HG02610 (cell line): ENCODE measurements at regions not wholly inside any gene's neighbourhood (a gene's known extent, or its start where the extent isn't known, plus 50 kb on each side); places are given as distances from the start of the nearest gene placed in this dataset.

Experiments used
- ATAC-seq: cut with Tn5 transposase; IDR thresholded peaks from one replicate; pipeline ENCODE4 v1.9.1; 2021; ENCODE audit warnings: mild to moderate bottlenecking, moderate library complexity; ENCODE audit not compliant: unreplicated experiment

DNA sequence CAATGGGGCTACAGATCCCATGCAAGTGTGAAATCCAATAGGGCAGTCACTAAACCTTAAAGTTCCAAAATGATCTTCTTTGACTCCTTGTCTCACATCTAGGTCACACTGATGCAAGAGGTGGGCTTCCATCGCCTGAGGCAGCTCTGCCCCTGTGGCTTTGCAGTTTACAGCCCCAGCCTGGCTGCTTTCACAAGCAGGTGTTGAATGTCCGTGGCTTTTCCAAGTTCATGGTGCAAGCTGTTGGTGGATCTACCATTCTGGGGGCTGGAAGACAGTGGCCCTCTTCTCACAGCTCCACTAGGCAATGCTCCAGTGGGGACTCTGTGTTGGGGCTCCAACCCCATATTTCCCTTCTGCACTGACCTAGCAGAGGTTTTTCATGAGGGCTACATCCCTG, 68.5 kb upstream of the PRR20G start:
- ATAC-seq, result no peak

DNA sequence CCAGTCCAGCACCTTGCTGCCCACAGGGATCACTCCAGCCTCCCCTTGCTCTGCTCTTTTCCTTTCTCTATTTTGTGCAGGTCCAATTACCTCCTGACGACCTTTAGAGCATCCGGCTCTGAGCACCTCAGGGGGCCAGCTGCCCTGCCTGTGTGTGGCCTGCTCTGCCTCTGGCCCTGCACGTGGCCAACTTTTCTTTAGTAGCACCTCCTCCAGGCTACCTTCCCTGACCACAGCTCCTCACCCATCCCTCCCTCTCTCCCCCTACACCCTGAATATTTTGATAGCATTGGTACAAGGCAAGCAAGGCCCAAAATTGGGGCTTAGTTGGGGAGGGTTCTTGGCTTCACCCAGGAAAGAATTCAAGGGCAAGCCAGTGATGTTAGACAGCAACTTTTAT, 66.9 kb upstream of the PRR20G start:
- no peak for ATAC-seq

DNA sequence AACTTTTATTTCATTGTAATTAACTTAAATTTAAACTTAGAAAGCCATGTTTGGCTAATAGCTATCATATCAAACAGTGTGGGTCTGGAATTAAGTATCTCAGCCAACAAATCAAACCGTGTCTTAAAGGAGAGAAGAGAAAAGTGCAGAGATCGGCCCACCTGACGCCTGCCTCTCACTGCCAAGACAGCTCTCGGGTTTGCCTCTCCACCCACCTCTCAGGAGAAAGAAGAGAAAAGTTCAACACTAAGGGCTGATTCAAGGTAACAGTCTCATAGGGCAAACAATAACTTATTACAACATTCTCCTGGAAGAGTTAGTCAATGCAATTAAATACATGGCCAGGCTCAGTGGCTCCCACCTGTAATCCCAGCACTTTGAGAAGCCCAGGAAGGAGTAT, 64.8 kb upstream of the PRR20G start:
- no peak for ATAC-seq

DNA sequence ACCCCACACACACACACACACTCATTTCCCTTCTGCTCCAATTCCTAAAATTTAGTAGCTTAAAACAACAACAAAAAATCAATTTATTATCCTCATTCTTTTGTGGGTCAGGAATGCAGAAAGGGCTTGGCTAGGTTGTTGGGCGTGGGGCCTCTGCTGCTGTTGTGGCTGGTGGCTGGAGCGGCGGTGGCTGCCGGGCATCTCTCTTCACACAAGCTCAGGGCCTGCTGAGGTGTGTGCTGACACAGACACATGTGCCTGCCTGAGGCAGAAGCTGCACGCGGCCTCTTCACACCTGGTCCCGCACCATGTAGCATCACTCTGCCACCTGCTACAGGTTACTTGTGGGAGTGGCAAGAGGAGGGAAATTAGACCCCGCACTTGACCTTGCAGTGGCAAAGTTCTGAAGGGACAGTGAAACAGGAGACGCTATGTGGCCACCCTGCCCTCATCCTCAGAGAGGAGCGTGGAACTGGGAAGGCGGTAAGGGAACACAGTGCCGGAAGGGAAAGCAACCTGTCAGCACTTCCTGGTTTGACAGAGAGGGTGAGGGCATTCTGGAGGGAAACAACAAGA, 64.0 kb upstream of the PRR20G start:
- ATAC-seq, result no peak

DNA sequence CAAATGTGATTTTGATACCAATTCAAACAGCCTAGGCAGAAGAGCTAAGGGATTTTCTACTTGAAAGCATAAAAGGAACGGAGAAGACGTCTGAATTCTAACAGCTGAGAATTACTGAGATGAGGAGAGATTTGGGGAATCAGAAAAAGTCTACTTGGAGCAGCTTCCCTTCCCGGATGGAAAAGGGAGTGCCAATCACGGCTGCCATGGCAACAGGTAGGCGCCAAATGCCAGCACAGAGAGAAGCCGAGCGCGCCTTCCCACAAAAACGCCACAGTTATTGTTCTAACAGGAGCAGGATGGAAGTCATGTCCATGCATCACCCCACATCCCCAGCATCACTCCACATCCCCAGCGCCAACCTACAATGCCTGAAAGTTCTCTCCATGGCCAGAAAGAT, 63.5 kb upstream of the PRR20G start:
- no peak for ATAC-seq

DNA sequence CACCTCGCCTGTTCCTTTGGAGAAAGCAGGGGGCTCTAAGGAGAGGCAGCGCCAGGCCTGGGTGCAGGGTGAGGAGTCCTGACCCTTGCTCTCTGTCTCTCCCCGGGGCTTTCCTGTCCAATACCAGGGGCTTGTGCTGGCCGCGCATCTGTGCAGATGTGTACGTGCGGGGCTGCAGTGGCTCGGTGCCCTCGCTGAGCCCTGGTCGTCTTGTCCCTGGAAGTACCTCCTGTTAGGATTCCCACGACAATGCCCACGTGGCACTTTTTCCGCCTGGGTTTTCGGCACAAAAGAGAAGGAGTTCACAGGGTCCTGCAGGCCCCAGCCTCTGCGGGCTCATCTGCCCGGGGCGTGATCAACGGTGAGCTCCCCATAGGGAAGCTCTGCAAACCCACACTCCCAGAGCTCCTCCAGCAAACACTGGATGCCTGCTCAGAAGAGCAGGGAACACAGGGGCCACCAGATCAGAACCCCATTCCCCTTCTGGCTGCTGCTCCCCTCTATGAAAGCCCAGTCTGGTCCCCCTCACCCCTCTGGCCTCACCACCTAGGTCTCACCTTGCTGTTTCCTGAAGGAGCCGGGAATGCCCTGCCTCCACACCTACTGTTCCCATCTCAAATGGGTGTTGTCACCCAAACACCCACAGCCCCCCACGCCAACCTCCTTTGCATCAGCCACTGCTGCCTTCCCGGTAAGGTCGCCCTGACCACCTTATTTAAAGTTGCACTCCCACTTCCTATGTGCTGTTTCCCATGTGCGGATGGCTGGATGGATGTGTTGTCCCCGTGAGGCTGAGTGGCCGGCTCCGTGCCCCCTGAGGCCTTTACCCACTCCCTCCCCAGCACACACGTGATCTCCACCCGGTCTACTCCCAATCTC, 62.6 kb upstream of the PRR20G start:
- no peak for ATAC-seq

DNA sequence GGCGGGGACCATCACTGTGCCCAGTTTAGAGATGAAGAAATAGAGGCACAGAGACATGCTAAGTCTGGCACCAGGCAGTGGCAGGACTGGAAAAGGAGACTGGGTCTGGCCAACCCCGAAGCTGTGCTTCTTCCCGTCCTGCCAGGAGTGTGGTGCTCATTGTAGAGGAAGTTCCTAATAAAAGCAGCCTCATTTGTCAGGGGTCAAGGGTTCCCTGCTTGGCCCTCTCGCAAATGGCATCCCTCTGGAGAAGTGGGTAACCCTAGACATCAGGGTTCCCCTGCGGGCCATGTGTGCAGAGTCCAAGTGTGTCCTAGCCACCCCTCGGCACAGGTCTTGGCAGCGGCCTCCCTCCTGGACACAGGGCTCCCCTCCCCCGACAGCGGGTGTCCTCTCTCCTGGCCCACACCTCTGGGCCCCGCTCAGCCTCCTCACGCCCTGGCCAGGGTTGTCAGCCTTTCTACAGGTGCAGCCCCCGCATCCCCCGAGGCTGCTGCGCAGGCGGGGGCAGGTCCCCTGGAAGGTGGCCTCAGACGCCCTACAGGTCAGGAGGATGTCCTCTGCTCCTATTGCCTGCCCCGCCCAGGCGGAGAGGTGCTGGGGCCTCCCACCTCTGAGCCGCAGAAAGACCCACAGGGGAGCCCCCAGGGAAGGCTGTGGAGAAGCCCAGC, 61.8 kb upstream of the PRR20G start:
- no peak for ATAC-seq

DNA sequence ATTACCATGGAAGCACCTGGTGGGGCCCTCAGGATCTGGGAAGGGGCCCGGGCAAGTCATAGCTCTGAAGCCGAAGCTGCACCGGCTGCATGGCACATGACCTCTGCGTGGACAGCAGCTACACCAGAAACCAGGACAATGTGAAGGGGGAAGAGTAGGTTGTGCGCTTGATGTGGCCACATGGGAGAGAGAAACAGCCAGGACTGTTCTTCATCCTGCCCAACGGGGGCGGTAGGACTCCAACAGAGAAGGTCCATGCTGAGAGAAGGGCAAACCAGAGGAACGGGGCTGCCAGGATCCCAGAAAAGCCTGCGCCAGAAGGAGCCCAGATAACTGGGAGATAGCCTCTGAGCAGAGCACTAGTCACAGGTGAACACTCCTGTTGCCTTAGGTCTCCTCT, 54.9 kb upstream of the PRR20G start:
- ATAC-seq, result no peak

DNA sequence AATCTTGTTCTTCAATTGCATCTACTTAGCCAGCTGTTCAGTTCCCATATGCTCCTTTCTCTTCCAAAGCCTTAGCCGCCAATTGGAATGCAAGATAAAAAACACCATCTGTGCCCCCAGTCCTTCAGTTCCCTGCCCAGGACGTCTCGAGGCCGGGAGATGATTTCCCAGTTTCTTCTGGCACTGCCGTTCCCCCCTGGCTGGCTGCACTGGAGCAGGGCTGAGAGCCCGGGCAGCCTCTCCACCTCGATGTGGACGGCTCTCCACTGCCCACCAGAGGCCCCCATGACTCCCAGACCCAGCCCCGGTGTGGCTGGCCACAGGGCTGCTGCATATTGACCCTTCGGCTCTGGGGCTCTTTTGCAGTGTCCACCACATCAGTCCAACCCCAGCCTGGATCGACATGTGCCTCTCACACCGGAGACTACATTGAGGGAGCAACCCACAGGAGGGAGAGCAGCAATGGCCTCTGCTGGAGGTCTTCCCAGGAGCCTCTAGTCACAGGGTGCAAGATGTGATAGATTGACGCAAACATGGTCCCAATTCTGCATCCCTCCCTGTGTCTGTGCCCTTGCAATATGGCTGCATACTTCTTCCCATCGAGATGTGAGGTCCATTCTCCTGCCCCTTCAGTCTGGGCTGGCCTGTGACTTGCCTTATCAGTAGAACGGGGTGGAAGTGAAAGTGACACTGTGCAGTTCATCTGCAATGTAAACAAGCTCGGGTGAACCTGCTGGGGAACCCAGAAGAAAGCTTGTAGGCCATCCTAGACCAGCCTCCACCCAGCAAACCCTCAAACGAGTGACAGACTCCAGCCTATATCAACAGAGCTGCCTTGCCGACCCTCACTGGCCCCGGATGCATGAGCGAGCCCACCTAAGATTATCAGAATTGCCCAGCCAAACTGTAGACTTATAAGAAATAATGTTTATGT, 52.3 kb upstream of the PRR20G start:
- no peak for ATAC-seq

DNA sequence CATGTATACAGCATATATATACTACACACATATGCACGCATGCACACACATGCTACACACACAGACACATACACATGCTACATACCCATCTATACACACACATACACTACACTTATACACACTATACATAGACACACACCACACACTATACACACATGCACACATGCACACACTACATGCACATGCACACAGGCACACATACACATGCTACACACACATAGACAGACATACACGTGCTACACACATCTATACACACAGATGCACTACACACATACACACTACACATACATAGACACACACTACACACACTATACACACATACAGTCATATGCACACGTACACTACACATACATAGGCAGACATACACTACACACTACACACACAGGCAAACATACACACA, 51.2 kb upstream of the PRR20G start:
- no peak for ATAC-seq

DNA sequence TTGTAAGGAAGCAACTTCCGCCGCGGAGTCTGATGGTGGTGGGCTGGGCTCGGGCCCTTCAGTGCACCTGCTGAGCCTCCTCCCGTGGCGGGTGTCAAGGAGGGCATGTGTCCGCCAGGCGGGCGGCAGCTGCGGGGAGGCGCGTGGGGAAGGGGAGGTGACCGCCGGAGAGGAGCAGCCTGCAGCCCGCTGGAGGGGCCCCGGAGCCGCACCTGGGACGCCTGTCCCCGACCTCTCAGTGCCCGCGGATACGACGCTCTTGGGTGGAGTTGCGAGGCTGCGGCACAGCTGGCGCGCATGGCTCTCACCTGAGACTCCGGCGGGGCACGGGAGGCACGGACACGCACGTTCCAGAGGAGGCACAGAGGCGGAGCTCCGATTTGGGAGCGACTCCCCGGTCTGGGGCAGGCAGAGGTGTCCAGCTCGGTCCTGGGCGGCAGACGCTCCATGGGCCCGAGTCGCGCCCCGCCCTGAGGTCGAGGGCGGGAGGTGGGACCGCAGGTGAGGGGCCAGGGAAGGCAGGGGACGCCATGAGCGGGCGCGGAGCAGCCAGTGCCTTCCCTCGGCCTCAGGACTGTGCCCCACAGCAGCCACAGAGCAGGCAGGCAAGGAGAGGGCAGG, 50.2 kb upstream of the PRR20G start:
- ATAC-seq, result no peak
